ENCODE measurements at regions not wholly inside any gene's neighbourhood (a gene's known extent, or its start where the extent isn't known, plus 50 kb on each side); places are given as distances from the start of the nearest gene placed in this dataset.

DNA sequence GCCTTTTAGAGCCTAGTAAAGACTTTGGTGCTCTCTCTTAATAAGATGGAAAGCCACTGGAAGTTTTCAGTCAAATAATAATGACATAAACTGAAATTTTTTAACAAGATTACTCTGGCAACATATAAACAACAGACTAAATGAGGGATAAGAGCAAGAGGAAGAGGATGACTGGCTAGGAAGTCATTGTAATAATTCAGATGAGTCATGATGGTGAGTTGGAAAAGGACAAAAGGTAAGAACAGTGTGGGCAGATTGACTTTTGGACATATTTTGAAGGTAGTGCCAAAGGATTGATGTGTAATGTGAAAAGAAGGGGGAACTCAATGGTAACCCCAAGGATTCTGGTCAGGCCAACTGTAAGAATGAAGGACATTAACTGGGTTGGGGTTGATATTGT, 310.3 kb downstream of the NOL4 start:
- Histone ChIP-seq H3K27me3 (no peaks in the 10 kb centered on the region), H3K9me3 (no peaks in the 10 kb centered on the region), H3K4me1 (no peaks in the 10 kb centered on the region), H3K27ac (no peak overlapping the region), H3K4me3 (no peak overlapping the region), H3K36me3 (no peaks in the 10 kb centered on the region)
- no peak for ATAC-seq
- TF ChIP-seq EP300 (IDR thresholded peaks at IDR 0.05) (no peak), POLR2AphosphoS5 (IDR thresholded peaks at IDR 0.05) (no peak), POLR2A (IDR thresholded peaks at IDR 0.05) (no peak)
- TF ChIP-seq, protein P1, sequence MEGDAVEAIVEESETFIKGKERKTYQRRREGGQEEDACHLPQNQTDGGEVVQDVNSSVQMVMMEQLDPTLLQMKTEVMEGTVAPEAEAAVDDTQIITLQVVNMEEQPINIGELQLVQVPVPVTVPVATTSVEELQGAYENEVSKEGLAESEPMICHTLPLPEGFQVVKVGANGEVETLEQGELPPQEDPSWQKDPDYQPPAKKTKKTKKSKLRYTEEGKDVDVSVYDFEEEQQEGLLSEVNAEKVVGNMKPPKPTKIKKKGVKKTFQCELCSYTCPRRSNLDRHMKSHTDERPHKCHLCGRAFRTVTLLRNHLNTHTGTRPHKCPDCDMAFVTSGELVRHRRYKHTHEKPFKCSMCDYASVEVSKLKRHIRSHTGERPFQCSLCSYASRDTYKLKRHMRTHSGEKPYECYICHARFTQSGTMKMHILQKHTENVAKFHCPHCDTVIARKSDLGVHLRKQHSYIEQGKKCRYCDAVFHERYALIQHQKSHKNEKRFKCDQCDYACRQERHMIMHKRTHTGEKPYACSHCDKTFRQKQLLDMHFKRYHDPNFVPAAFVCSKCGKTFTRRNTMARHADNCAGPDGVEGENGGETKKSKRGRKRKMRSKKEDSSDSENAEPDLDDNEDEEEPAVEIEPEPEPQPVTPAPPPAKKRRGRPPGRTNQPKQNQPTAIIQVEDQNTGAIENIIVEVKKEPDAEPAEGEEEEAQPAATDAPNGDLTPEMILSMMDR (IDR thresholded peaks at IDR 0.05) = no peak

DNA sequence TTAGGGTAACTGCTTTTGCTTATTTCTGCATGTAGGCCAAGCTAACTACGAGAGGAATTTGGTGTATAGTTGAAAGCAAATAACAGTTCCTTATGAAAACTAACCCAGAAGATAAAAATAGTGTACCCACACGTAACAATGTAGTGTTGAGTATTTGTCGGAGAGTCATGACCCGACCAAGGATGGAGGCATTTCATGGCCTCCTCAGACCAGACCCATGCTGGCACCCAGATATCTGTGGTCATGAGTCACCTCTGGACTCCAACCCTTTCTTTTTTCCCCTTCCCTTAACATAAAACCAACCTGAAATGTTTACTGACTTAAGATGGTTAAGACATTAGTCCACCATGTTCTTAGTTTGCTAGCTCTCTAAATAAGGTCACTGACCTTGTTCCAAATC, 318.7 kb downstream of the NOL4 start:
- ATAC-seq = no peak
- no peaks in the 10 kb centered on the region for H3K27me3 ChIP-seq
- WGBS, 2 donors (ENCODE audit: low coverage in 1 of 2) = 84 to 85% methylated on average over 4 of the region's 4 CpGs
- no peak overlapping the region for H3K27ac ChIP-seq
- H3K4me3 ChIP-seq = no peak overlapping the region
- peaks cover 0 to 6% (median 0%) of the 10 kb centered on the region in 3 donors for H3K9me3 ChIP-seq
- H3K36me3 ChIP-seq = no peaks in the 10 kb centered on the region
- TF ChIP-seq POLR2AphosphoS5 (IDR thresholded peaks at IDR 0.05) (no peak), EP300 (IDR thresholded peaks at IDR 0.05) (no peak), POLR2A (IDR thresholded peaks at IDR 0.05) (no peak)
- TF ChIP-seq, protein P1 (IDR thresholded peaks at IDR 0.05) = no peak
- no peaks in the 10 kb centered on the region for H3K4me1 ChIP-seq

DNA sequence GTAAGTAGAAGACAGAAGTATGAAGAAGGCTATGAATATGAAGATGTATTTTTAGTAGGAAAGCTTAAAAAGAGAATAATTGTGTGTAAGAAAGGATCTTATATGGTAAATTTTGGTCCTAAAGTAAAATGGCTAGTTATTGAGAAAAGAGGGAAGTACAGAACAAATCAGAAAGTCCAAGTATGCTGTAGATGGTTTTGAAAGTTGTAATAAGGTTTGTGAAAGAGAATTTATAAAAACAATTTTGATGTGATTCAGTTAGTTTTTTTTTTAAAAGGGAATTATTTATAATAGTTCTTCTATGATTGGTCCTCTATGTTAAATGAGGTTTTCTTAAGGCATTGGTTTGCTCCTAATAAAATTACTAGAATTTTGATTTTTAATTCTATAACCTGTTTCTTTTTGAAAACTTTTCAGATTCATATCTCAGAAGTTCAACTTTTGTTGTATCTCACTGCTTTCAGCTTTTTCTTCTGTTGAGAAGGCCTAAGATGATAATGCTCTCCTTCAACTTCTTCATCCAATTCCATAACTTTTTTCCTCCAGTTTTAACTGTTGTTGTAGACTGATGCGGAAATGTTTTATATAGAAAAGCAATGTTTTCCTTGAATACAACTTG, 322.7 kb downstream of the NOL4 start:
- H3K27ac ChIP-seq = no peak overlapping the region
- TF ChIP-seq POLR2A (IDR thresholded peaks at IDR 0.05) = no peak
- TF ChIP-seq, protein P1 (IDR thresholded peaks at IDR 0.05) = no peak
- no peak for TF ChIP-seq EP300 (IDR thresholded peaks at IDR 0.05)
- TF ChIP-seq POLR2AphosphoS5 (IDR thresholded peaks at IDR 0.05) = no peak
- peaks cover 0 to 8% (median 0%) of the 10 kb centered on the region in 3 donors for H3K9me3 ChIP-seq
- no peaks in the 10 kb centered on the region for H3K27me3 ChIP-seq
- ATAC-seq = no peak
- no peaks in the 10 kb centered on the region for H3K4me1 ChIP-seq
- H3K36me3 ChIP-seq = no peaks in the 10 kb centered on the region
- 95 to 100% methylated on average over 1 of the region's 1 CpG for WGBS, 2 donors (ENCODE audit: low coverage in 1 of 2)
- no peak overlapping the region for H3K4me3 ChIP-seq

- H3K27ac ChIP-seq = no peak overlapping the region
- H3K4me3 ChIP-seq = no peak overlapping the region
- no peaks in the 10 kb centered on the region for H3K4me1 ChIP-seq
- ATAC-seq = no peak
- WGBS, 2 donors (ENCODE audit: low coverage in 1 of 2) = 100% methylated on average over 1 of the region's 1 CpG
- H3K27me3 ChIP-seq = no peaks in the 10 kb centered on the region
- no peak for TF ChIP-seq POLR2A (IDR thresholded peaks at IDR 0.05)
- TF ChIP-seq POLR2AphosphoS5 (IDR thresholded peaks at IDR 0.05) = no peak
- peaks cover 0 to 8% (median 0%) of the 10 kb centered on the region in 3 donors for H3K9me3 ChIP-seq
- no peaks in the 10 kb centered on the region for H3K36me3 ChIP-seq
These were observed 322.6 kb downstream of the ASXL3 start for GRCh38 chr18:33900638-33901037.

- H3K4me1 ChIP-seq = no peaks in the 10 kb centered on the region
- ATAC-seq = no peak
- WGBS, 2 donors (ENCODE audit: low coverage in 1 of 2) = 87 to 100% methylated on average over 2 of the region's 2 CpGs
These were observed 320.4 kb downstream of the ASXL3 start for GRCh38 chr18:33898427-33898826.

More at GRCh38 chr18:33898427-33898826, 320.4 kb downstream of the ASXL3 start:
- no peak overlapping the region for H3K4me3 ChIP-seq
- H3K9me3 ChIP-seq = peaks cover 0 to 3% (median 0%) of the 10 kb centered on the region in 3 donors
- TF ChIP-seq POLR2A (IDR thresholded peaks at IDR 0.05) (no peak), POLR2AphosphoS5 (IDR thresholded peaks at IDR 0.05) (no peak), EP300 (IDR thresholded peaks at IDR 0.05) (no peak)
- TF ChIP-seq, protein P1 (IDR thresholded peaks at IDR 0.05) = no peak
- H3K27ac ChIP-seq = no peak overlapping the region
- H3K36me3 ChIP-seq = no peaks in the 10 kb centered on the region
- H3K27me3 ChIP-seq = no peaks in the 10 kb centered on the region

Data from gastroesophageal sphincter (tissue), 4 donors.